Astrocyte (in vitro differentiated cells and primary cell): ENCODE measurements at regions not wholly inside any gene's neighbourhood (a gene's known extent, or its start where the extent isn't known, plus 50 kb on each side); places are given as distances from the start of the nearest gene placed in this dataset.

ENCODE experiments used
- DNase-seq: peaks from one replicate; pipeline ENCODE4 v3.0.0-alpha.2; 2010; ENCODE audit warnings: low read depth
- FAIRE-seq: peaks from 2 replicates; lab custom pipeline; 2011; peaks lifted over from hg19 to GRCh38; lab: Jason Lieb, UNC
- H2AFZ ChIP-seq: 2 replicates; pipeline ENCODE4 v1.6.0; 2012; ENCODE audit warnings: low read depth, low read length, inconsistent platforms
- H3K27ac ChIP-seq: 2 replicates; pipeline ENCODE4 v1.5.1; 2011; ENCODE audit warnings: low read depth, low read length, inconsistent platforms
- H3K27me3 ChIP-seq: 2 replicates; pipeline ENCODE4 v1.6.0; 2011; ENCODE audit warnings: low read length, inconsistent platforms; ENCODE audit not compliant: insufficient read depth
- H3K36me3 ChIP-seq: 2 replicates; pipeline ENCODE4 v1.5.1; 2011; ENCODE audit warnings: low read length, inconsistent platforms; ENCODE audit not compliant: insufficient read depth
- H3K4me1 ChIP-seq: 2 replicates; pipeline ENCODE4 v1.5.1; 2011; ENCODE audit warnings: low read length, inconsistent platforms; ENCODE audit not compliant: insufficient read depth
- H3K4me2 ChIP-seq: 2 replicates; pipeline ENCODE4 v1.6.0; 2012; ENCODE audit warnings: low read length, inconsistent platforms
- H3K4me3 ChIP-seq: 2 replicates; pipeline ENCODE4 v1.5.1; 2011; ENCODE audit warnings: low read depth, mild to moderate bottlenecking, low read length, inconsistent platforms; ENCODE audit not compliant: insufficient read depth
- H3K79me2 ChIP-seq: 2 replicates; pipeline ENCODE4 v1.6.0; 2012; ENCODE audit warnings: mild to moderate bottlenecking, low read length, inconsistent platforms; ENCODE audit not compliant: insufficient read depth
- H3K9ac ChIP-seq: 2 replicates; pipeline ENCODE4 v1.6.0; 2012; ENCODE audit warnings: mild to moderate bottlenecking, low read length, inconsistent platforms
- H3K9me3 ChIP-seq: 2 replicates; pipeline ENCODE4 v1.5.1; 2012; ENCODE audit warnings: low read depth, mild to moderate bottlenecking, low read length, inconsistent platforms; ENCODE audit not compliant: insufficient read depth
- H4K20me1 ChIP-seq: 2 replicates; pipeline ENCODE4 v1.6.0; 2012; ENCODE audit warnings: low read length, inconsistent platforms; ENCODE audit not compliant: insufficient read depth
- H3K27ac Mint-ChIP-seq: one replicate; pipeline ENCODE4 v1.8.0; 2021; ENCODE audit warnings: mild to moderate bottlenecking, mixed read lengths; ENCODE audit not compliant: unreplicated experiment
- H3K27me3 Mint-ChIP-seq: one replicate; pipeline ENCODE4 v1.8.0; 2021; ENCODE audit warnings: low read depth, mixed read lengths; ENCODE audit not compliant: unreplicated experiment
- H3K36me3 Mint-ChIP-seq: one replicate; pipeline ENCODE4 v1.8.0; 2021; ENCODE audit warnings: low read depth, mixed read lengths; ENCODE audit not compliant: unreplicated experiment
- H3K4me1 Mint-ChIP-seq: one replicate; pipeline ENCODE4 v1.8.0; 2021; ENCODE audit warnings: low read depth, mixed read lengths; ENCODE audit not compliant: unreplicated experiment
- H3K4me3 Mint-ChIP-seq: one replicate; pipeline ENCODE4 v1.8.0; 2021; ENCODE audit warnings: mild to moderate bottlenecking, moderate library complexity, mixed read lengths; ENCODE audit not compliant: unreplicated experiment
- H3K9me3 Mint-ChIP-seq: one replicate; pipeline ENCODE4 v1.8.0; 2021; ENCODE audit warnings: mild to moderate bottlenecking, mixed read lengths; ENCODE audit not compliant: unreplicated experiment
- CTCF ChIP-seq: IDR thresholded peaks from 2 replicates; pipeline ENCODE4 v1.5.1; 2011; ENCODE audit warnings: low read depth, mild to moderate bottlenecking, inconsistent platforms, low read length, moderate library complexity; ENCODE audit not compliant: insufficient read depth
- EZH2 ChIP-seq: IDR thresholded peaks from 2 replicates; pipeline ENCODE4 v1.6.1; 2012; ENCODE audit warnings: mild to moderate bottlenecking, low read length, inconsistent platforms; ENCODE audit not compliant: insufficient read depth

GRCh38 chr3:14283813-14284438 is 105.3 kb downstream of the LSM3 start:
- Mint-ChIP-seq H3K27ac (no peak overlapping the region), H3K4me1 (peaks cover 15% of the 10 kb centered on the region), H3K36me3 (no peaks in the 10 kb centered on the region), H3K9me3 (no peaks in the 10 kb centered on the region), H3K4me3 (no peak overlapping the region), H3K27me3 (peaks cover 22% of the 10 kb centered on the region)
- no peak for TF ChIP-seq EZH2
- no peak for TF ChIP-seq CTCF
- FAIRE-seq, result no peak
- H3K4me2 ChIP-seq, result no peak overlapping the region
- no peak overlapping the region for H2AFZ ChIP-seq
- no peak for DNase-seq
- no peaks in the 10 kb centered on the region for H3K36me3 ChIP-seq
- peaks cover under 1% of the 10 kb centered on the region for H3K4me1 ChIP-seq
- H3K9ac ChIP-seq, result no peak overlapping the region
- H4K20me1 ChIP-seq, result no peaks in the 10 kb centered on the region
- peaks cover 18% of the 10 kb centered on the region for H3K27me3 ChIP-seq
- H3K9me3 ChIP-seq, result no peaks in the 10 kb centered on the region
- no peaks in the 10 kb centered on the region for H3K79me2 ChIP-seq
- no peak overlapping the region for H3K4me3 ChIP-seq
- no peak overlapping the region for H3K27ac ChIP-seq

DNA sequence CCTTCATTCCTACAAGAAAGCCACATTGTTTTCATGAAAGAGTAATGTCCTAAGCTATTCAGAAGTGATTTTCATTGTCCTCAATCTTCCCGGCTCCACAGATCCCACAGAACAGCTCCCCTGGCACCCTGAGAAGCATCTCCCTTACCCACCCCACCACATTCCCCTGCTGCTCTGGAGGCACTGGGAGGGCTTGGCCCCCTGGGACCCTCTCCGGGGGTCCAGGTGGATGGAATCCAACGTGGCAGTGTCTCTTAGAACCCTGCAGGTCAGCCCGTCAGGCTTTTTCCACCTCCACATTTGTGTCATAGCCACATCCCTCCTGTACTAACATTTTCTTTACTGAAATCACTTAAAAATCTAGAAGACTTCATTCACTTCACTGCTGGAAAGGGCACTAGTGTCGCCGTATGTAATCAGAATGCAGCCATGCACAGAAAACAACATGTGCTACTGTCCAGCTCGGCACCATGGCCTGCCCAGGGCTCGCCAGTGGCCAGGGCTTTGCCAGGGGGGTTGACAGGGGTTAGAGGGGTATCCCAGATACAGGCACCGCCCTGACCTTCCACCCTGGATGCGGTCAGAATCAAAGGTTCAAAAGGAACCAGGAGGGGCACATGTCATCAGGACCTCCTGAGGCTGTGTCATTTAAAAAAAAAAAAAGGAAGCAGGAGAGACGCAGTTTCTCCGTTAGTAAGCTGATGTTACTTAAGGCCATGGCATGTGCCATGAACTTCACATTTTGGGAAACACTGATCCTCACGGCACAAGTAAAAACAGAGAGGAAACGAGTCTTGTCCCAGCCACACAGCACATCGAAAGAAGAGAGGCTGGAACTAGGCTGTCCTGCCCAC is 106.3 kb downstream of the LSM3 start:
- Histone ChIP-seq H3K4me2 (no peak overlapping the region), H2AFZ (no peak overlapping the region)

More for the DNA sequence above, 106.3 kb downstream of the LSM3 start:
- FAIRE-seq (no peak), DNase-seq (no peak)
- H3K9ac ChIP-seq, result no peak overlapping the region
- H3K79me2 ChIP-seq, result no peaks in the 10 kb centered on the region
- Mint-ChIP-seq H3K27me3 (peaks cover 22% of the 10 kb centered on the region), H3K9me3 (no peaks in the 10 kb centered on the region), H3K4me1 (peaks cover 19% of the 10 kb centered on the region), H3K36me3 (no peaks in the 10 kb centered on the region), H3K4me3 (no peak overlapping the region), H3K27ac (no peak overlapping the region)
- no peak overlapping the region for H3K27ac ChIP-seq
- no peaks in the 10 kb centered on the region for H3K9me3 ChIP-seq
- H4K20me1 ChIP-seq, result no peaks in the 10 kb centered on the region
- peaks cover 18% of the 10 kb centered on the region for H3K27me3 ChIP-seq
- H3K4me1 ChIP-seq, result peaks cover 7% of the 10 kb centered on the region
- H3K36me3 ChIP-seq, result no peaks in the 10 kb centered on the region
- H3K4me3 ChIP-seq, result no peak overlapping the region
- TF ChIP-seq CTCF (no peak), EZH2 (no peak)
